K562 (cell line): ENCODE measurements at regions not wholly inside any gene's neighbourhood (a gene's known extent, or its start where the extent isn't known, plus 50 kb on each side); places are given as distances from the start of the nearest gene placed in this dataset.
A peak's percentile ranks its signal among the peaks of the same experiment; 100 is the strongest.

Source experiments
- ARHGAP35 ChIP-seq: fragments of 450-650 bp; IDR thresholded peaks from 2 replicates; pipeline ENCODE4 v1.6.1; 2018; ENCODE audit not compliant: partially characterized antibody
- ARID1B ChIP-seq: fragments of 450-650 bp; IDR thresholded peaks from 2 replicates; pipeline ENCODE4 v1.6.1; 2016; ENCODE audit warnings: antibody characterized with exemption, mild to moderate bottlenecking, inconsistent platforms
- ASH1L ChIP-seq: fragments of 450-650 bp; IDR thresholded peaks from 2 replicates; pipeline ENCODE4 v1.6.1; 2018; ENCODE audit warnings: borderline replicate concordance, mild to moderate bottlenecking, low read depth; ENCODE audit not compliant: partially characterized antibody
- CSDE1 ChIP-seq, 2 experiments: fragments of 450-650 bp; IDR thresholded peaks; 2 replicates each; pipeline ENCODE4 v1.6.1; 2016; ENCODE audit warnings: mild to moderate bottlenecking in 1 of 2
- CXXC5 ChIP-seq: fragments of 250-450 bp; sonication (Bioruptor Pico); IDR thresholded peaks from 2 replicates; pipeline ENCODE4 v1.8.0; 2022; ENCODE audit warnings: inconsistent platforms, mild to moderate bottlenecking, moderate library complexity
- ELF4 ChIP-seq: fragments of 450-650 bp; formaldehyde crosslinking; IDR thresholded peaks from 2 replicates; pipeline ENCODE4 v1.4.0; 2022; ENCODE audit warnings: missing genetic modification characterization
- ESRRB ChIP-seq: fragments of 250-450 bp; sonication (Bioruptor Pico); IDR thresholded peaks from 2 replicates; pipeline ENCODE4 v1.5.0; 2020; ENCODE audit warnings: mild to moderate bottlenecking, moderate library complexity, borderline replicate concordance
- EWSR1 ChIP-seq: fragments of 450-650 bp; IDR thresholded peaks from 2 replicates; pipeline ENCODE4 v1.6.1; 2018; ENCODE audit warnings: borderline replicate concordance, mild to moderate bottlenecking, low read depth, moderate library complexity; ENCODE audit not compliant: partially characterized antibody
- NFIC ChIP-seq: fragments of 450-650 bp; IDR thresholded peaks from 2 replicates; pipeline ENCODE4 v1.6.1; 2017; ENCODE audit warnings: mild to moderate bottlenecking, inconsistent platforms
- PCBP2 ChIP-seq: fragments of 200-400 bp; formaldehyde crosslinking; IDR thresholded peaks from 2 replicates; pipeline ENCODE4 v1.6.1; 2018; ENCODE audit warnings: low read length, low read depth, mild to moderate bottlenecking, moderate library complexity; ENCODE audit not compliant: poor library complexity, severe bottlenecking
- PTRF ChIP-seq: fragments of 450-650 bp; IDR thresholded peaks from 2 replicates; pipeline ENCODE4 v1.6.1; 2016; ENCODE audit warnings: mild to moderate bottlenecking, missing genetic modification characterization, missing compliant biosample characterization
- PURB ChIP-seq: sonication (generic); formaldehyde crosslinking; IDR thresholded peaks from 2 replicates; pipeline ENCODE4 v1.9.0; 2021; ENCODE audit warnings: low read depth, mild to moderate bottlenecking, missing genetic modification reagents
- SNIP1 ChIP-seq: fragments of 450-650 bp; IDR thresholded peaks from 2 replicates; pipeline ENCODE4 v1.7.1; 2017; ENCODE audit warnings: low read depth, mild to moderate bottlenecking
- SRF ChIP-seq, 2 experiments: fragments of 250-450, 450-650 bp in 1 of 2; sonication (Bioruptor Pico) in 1 of 2; sonication (generic) in 1 of 2; formaldehyde crosslinking; IDR thresholded peaks; 2 replicates each; pipeline versions ENCODE4 v1.5.0 to v1.5.1; 2020 to 2022; ENCODE audit warnings: mild to moderate bottlenecking in 1 of 2, missing genetic modification reagents in 1 of 2
- TCF3 ChIP-seq: sonication (generic); formaldehyde crosslinking; IDR thresholded peaks from 2 replicates; pipeline ENCODE4 v1.4.0; 2020; ENCODE audit warnings: mild to moderate bottlenecking, missing genetic modification reagents
- XRCC4 ChIP-seq: IDR thresholded peaks from one replicate; pipeline ENCODE4 v1.6.1; 2011; ENCODE audit not compliant: insufficient read depth, insufficient read length; ENCODE audit errors: extremely low read depth
- ZNF717 ChIP-seq: fragments of 250-450 bp; sonication (Bioruptor Pico); IDR thresholded peaks from 2 replicates; pipeline ENCODE4 v1.5.0; 2021
- TF ChIP-seq, protein P1 (sequence below): sonication (generic); formaldehyde crosslinking; IDR thresholded peaks from 2 replicates; pipeline ENCODE4 v1.8.0; 2023; ENCODE audit warnings: mild to moderate bottlenecking, missing genetic modification reagents
- TF ChIP-seq, protein P2 (sequence below): fragments of 250-450 bp; sonication (Bioruptor Pico); IDR thresholded peaks from 2 replicates; pipeline ENCODE4 v1.4.0; 2020; ENCODE audit warnings: mild to moderate bottlenecking, moderate library complexity
- TF ChIP-seq, protein P3 (sequence below): fragments of 450-650 bp; formaldehyde crosslinking; IDR thresholded peaks from 2 replicates; pipeline ENCODE4 v1.4.0; 2022; ENCODE audit warnings: missing genetic modification characterization

DNA sequence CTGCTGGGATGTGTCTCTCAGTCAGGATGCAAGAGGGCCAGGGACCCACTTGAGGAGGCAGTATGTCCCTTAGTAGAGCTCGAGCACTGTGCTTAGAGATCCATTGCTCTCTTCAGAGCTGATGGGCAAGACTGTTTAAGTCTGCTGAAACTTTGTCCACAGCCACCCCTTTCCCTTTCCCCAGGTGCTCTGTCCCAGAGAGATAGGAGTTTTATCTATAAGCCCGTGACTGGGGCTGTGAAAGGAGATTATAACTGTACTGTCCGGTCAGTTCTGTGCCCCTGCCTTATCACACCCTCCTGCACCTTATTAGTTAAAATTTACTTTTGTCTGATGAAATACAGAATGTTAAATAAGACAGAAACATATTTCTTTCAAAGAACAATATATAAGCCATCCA, 378.4 kb downstream of the PABPC4L start (continued):
- TF ChIP-seq, protein P1, sequence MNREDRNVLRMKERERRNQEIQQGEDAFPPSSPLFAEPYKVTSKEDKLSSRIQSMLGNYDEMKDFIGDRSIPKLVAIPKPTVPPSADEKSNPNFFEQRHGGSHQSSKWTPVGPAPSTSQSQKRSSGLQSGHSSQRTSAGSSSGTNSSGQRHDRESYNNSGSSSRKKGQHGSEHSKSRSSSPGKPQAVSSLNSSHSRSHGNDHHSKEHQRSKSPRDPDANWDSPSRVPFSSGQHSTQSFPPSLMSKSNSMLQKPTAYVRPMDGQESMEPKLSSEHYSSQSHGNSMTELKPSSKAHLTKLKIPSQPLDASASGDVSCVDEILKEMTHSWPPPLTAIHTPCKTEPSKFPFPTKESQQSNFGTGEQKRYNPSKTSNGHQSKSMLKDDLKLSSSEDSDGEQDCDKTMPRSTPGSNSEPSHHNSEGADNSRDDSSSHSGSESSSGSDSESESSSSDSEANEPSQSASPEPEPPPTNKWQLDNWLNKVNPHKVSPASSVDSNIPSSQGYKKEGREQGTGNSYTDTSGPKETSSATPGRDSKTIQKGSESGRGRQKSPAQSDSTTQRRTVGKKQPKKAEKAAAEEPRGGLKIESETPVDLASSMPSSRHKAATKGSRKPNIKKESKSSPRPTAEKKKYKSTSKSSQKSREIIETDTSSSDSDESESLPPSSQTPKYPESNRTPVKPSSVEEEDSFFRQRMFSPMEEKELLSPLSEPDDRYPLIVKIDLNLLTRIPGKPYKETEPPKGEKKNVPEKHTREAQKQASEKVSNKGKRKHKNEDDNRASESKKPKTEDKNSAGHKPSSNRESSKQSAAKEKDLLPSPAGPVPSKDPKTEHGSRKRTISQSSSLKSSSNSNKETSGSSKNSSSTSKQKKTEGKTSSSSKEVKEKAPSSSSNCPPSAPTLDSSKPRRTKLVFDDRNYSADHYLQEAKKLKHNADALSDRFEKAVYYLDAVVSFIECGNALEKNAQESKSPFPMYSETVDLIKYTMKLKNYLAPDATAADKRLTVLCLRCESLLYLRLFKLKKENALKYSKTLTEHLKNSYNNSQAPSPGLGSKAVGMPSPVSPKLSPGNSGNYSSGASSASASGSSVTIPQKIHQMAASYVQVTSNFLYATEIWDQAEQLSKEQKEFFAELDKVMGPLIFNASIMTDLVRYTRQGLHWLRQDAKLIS (CRISPR knock-in tag), result no peak
- TF ChIP-seq PTRF (tag) (no peak), ZNF717 (no peak), NFIC (peak; percentile 34; the same call in 1 of the 2 replicates), SRF (CRISPR knock-in tag; IDR thresholded peaks at IDR 0.05) (no peak), ELF4 (CRISPR knock-in tag) (no peak), ARID1B (peak; percentile 79), ARHGAP35 (no peak), PCBP2 (no peak), ASH1L (no peak), CSDE1 (IDR thresholded peaks at IDR 0.05) (no peak), TCF3 (CRISPR knock-in tag) (peak; percentile 85), CXXC5 (CRISPR knock-in tag) (peak; percentile 55; the same call in 1 of the 2 replicates), SNIP1 (no peak), PURB (CRISPR knock-in tag) (no peak), ESRRB (CRISPR knock-in tag) (no peak), XRCC4 (no peak), EWSR1 (no peak)
- TF ChIP-seq, protein P2, sequence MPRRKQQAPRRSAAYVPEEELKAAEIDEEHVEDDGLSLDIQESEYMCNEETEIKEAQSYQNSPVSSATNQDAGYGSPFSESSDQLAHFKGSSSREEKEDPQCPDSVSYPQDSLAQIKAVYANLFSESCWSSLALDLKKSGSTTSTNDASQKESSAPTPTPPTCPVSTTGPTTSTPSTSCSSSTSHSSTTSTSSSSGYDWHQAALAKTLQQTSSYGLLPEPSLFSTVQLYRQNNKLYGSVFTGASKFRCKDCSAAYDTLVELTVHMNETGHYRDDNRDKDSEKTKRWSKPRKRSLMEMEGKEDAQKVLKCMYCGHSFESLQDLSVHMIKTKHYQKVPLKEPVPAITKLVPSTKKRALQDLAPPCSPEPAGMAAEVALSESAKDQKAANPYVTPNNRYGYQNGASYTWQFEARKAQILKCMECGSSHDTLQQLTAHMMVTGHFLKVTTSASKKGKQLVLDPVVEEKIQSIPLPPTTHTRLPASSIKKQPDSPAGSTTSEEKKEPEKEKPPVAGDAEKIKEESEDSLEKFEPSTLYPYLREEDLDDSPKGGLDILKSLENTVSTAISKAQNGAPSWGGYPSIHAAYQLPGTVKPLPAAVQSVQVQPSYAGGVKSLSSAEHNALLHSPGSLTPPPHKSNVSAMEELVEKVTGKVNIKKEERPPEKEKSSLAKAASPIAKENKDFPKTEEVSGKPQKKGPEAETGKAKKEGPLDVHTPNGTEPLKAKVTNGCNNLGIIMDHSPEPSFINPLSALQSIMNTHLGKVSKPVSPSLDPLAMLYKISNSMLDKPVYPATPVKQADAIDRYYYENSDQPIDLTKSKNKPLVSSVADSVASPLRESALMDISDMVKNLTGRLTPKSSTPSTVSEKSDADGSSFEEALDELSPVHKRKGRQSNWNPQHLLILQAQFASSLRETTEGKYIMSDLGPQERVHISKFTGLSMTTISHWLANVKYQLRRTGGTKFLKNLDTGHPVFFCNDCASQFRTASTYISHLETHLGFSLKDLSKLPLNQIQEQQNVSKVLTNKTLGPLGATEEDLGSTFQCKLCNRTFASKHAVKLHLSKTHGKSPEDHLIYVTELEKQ (CRISPR knock-in tag), result no peak
- TF ChIP-seq, protein P3, sequence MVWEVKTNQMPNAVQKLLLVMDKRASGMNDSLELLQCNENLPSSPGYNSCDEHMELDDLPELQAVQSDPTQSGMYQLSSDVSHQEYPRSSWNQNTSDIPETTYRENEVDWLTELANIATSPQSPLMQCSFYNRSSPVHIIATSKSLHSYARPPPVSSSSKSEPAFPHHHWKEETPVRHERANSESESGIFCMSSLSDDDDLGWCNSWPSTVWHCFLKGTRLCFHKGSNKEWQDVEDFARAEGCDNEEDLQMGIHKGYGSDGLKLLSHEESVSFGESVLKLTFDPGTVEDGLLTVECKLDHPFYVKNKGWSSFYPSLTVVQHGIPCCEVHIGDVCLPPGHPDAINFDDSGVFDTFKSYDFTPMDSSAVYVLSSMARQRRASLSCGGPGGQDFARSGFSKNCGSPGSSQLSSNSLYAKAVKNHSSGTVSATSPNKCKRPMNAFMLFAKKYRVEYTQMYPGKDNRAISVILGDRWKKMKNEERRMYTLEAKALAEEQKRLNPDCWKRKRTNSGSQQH, result no peak
